ELF-1 (cell line): ENCODE measurements at regions not wholly inside any gene's neighbourhood (a gene's known extent, or its start where the extent isn't known, plus 50 kb on each side); places are given as distances from the start of the nearest gene placed in this dataset.
A peak's percentile ranks its signal among the peaks of the same experiment; 100 is the strongest.

ENCODE experiments used
- DNase-seq: peaks from one replicate; pipeline ENCODE4 v3.0.0-alpha.2; 2016; ENCODE audit warnings: low read depth, low spot score

GRCh38 chr18:38466426-38466825 lies 900.8 kb upstream of the CELF4 start:
- no peak for DNase-seq

GRCh38 chr18:38464024-38464423 lies 898.4 kb upstream of the CELF4 start:
- no peak for DNase-seq

- no peak for DNase-seq
Observed at GRCh38 chr18:38460657-38461056, 895.1 kb upstream of the CELF4 start.

GRCh38 chr18:38459131-38459994 lies 893.8 kb upstream of the CELF4 start:
- no peak for DNase-seq

GRCh38 chr18:38458698-38459097 lies 893.1 kb upstream of the CELF4 start:
- no peak for DNase-seq

GRCh38 chr18:38456253-38456652 lies 890.7 kb upstream of the CELF4 start:
- DNase-seq, result no peak

- no peak for DNase-seq
Observed at GRCh38 chr18:38454764-38455469, 889.3 kb upstream of the CELF4 start.

- DNase-seq, result no peak
Observed at GRCh38 chr18:38453880-38454279, 888.3 kb upstream of the CELF4 start.

GRCh38 chr18:38450876-38451275 lies 885.3 kb upstream of the CELF4 start:
- DNase-seq, result no peak

- DNase-seq, result no peak
Observed at GRCh38 chr18:38445804-38446145, 880.2 kb upstream of the CELF4 start.

- DNase-seq, result no peak
Observed at GRCh38 chr18:38444971-38445803, 879.6 kb upstream of the CELF4 start.

- DNase-seq, result no peak
Observed at GRCh38 chr18:38427736-38428135, 862.1 kb upstream of the CELF4 start.

GRCh38 chr18:38427234-38427633 lies 861.6 kb upstream of the CELF4 start:
- peak; percentile 44 for DNase-seq

GRCh38 chr18:38421872-38422615 lies 856.4 kb upstream of the CELF4 start:
- DNase-seq, result no peak

- DNase-seq, result no peak
Observed at GRCh38 chr18:38421021-38421420, 855.4 kb upstream of the CELF4 start.

- DNase-seq, result no peak
Observed at GRCh38 chr18:38420611-38421010, 855.0 kb upstream of the CELF4 start.

- no peak for DNase-seq
Observed at GRCh38 chr18:38415811-38416210, 850.2 kb upstream of the CELF4 start.

- DNase-seq, result no peak
Observed at GRCh38 chr18:38413193-38413592, 847.6 kb upstream of the CELF4 start.

- DNase-seq, result no peak
Observed at GRCh38 chr18:38406607-38407006, 841.0 kb upstream of the CELF4 start.

- peak; percentile 23 for DNase-seq
Observed at GRCh38 chr18:38402509-38402908, 836.9 kb upstream of the CELF4 start.

- no peak for DNase-seq
Observed at GRCh38 chr18:38397094-38397493, 831.5 kb upstream of the CELF4 start.

GRCh38 chr18:38386146-38386545 lies 820.5 kb upstream of the CELF4 start:
- DNase-seq, result peak; percentile 3
